Glutamatergic neuron (in vitro differentiated cells): ENCODE measurements at regions not wholly inside any gene's neighbourhood (a gene's known extent, or its start where the extent isn't known, plus 50 kb on each side); places are given as distances from the start of the nearest gene placed in this dataset.

Source experiments
- DNase-seq: peaks from one replicate; pipeline ENCODE4 v3.0.0; 2022
- H3K27ac Mint-ChIP-seq: one replicate; pipeline ENCODE4 v1.8.0; 2020; ENCODE audit warnings: mild to moderate bottlenecking, mixed read lengths, inconsistent platforms; ENCODE audit not compliant: unreplicated experiment
- H3K27me3 Mint-ChIP-seq: one replicate; pipeline ENCODE4 v1.8.0; 2020; ENCODE audit warnings: mild to moderate bottlenecking, moderate library complexity, mixed read lengths, inconsistent platforms; ENCODE audit not compliant: unreplicated experiment
- H3K36me3 Mint-ChIP-seq: one replicate; pipeline ENCODE4 v1.8.0; 2020; ENCODE audit warnings: mild to moderate bottlenecking, mixed read lengths, inconsistent platforms; ENCODE audit not compliant: unreplicated experiment
- H3K4me1 Mint-ChIP-seq: one replicate; pipeline ENCODE4 v1.8.0; 2020; ENCODE audit warnings: mild to moderate bottlenecking, low read depth, mixed read lengths, inconsistent platforms; ENCODE audit not compliant: unreplicated experiment
- H3K4me3 Mint-ChIP-seq: one replicate; pipeline ENCODE4 v1.8.0; 2020; ENCODE audit warnings: mild to moderate bottlenecking, mixed read lengths, inconsistent platforms; ENCODE audit not compliant: unreplicated experiment
- H3K9me3 Mint-ChIP-seq: one replicate; pipeline ENCODE4 v1.8.0; 2020; ENCODE audit warnings: mild to moderate bottlenecking, moderate library complexity, mixed read lengths, inconsistent platforms; ENCODE audit not compliant: unreplicated experiment
- TF ChIP-seq, protein P1 (sequence below): fragments of 200-600 bp; sonication (generic); IDR thresholded peaks from one replicate; pipeline ENCODE4 v1.5.0; 2021; ENCODE audit not compliant: partially characterized antibody, unreplicated experiment

DNA sequence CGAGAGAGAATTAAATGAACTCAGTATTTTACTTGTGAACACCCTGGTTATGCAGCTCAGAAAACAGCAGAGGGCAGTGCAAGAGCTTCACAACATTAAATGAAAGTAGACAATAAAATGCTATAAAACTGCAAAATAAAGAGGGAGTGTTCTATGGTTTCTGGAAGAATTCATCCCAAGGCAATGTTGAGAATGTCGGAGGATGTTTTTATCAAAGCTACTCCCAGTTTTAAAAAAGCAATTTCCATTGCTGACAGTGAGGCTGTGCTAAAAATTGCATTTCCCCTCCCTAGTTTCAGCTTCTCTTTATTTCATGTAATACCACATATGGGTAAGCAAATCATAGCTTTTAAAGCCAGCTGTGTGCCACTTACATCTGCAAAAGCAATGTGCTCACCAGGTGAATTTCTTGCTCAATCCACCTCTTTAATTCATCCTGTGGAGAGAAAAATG, 296.8 kb downstream of the RAB38 start:
- H3K27ac Mint-ChIP-seq = no peak overlapping the region
- no peaks in the 10 kb centered on the region for H3K4me1 Mint-ChIP-seq
- no peaks in the 10 kb centered on the region for H3K27me3 Mint-ChIP-seq
- no peaks in the 10 kb centered on the region for H3K9me3 Mint-ChIP-seq
- H3K4me3 Mint-ChIP-seq = no peak overlapping the region
- TF ChIP-seq, protein P1, sequence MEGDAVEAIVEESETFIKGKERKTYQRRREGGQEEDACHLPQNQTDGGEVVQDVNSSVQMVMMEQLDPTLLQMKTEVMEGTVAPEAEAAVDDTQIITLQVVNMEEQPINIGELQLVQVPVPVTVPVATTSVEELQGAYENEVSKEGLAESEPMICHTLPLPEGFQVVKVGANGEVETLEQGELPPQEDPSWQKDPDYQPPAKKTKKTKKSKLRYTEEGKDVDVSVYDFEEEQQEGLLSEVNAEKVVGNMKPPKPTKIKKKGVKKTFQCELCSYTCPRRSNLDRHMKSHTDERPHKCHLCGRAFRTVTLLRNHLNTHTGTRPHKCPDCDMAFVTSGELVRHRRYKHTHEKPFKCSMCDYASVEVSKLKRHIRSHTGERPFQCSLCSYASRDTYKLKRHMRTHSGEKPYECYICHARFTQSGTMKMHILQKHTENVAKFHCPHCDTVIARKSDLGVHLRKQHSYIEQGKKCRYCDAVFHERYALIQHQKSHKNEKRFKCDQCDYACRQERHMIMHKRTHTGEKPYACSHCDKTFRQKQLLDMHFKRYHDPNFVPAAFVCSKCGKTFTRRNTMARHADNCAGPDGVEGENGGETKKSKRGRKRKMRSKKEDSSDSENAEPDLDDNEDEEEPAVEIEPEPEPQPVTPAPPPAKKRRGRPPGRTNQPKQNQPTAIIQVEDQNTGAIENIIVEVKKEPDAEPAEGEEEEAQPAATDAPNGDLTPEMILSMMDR = peak; percentile 52
- H3K36me3 Mint-ChIP-seq = no peaks in the 10 kb centered on the region
- no peak for DNase-seq

DNA sequence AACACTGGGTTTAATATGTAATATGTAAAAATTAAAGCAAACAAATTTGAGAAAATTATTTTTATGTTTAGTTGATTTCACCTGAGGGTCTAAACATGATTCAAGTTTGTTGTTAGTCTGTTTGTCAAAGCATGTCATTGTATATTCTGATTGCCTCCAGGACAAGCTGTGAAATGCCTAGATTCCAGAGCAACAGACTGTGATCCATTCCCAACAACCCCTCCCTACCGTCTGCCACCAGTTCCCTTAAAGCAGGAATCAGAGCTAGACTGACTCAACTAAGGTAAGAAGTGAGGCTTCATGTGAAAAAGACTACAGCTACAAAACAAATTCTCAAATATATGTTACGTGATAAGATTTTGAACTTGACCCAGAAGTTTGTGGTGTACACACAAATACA, 304.2 kb downstream of the RAB38 start:
- DNase-seq = no peak
- Mint-ChIP-seq H3K27ac (no peak overlapping the region), H3K4me1 (no peaks in the 10 kb centered on the region), H3K4me3 (no peak overlapping the region), H3K36me3 (no peaks in the 10 kb centered on the region), H3K9me3 (no peaks in the 10 kb centered on the region), H3K27me3 (no peaks in the 10 kb centered on the region)
- TF ChIP-seq, protein P1 = no peak

DNA sequence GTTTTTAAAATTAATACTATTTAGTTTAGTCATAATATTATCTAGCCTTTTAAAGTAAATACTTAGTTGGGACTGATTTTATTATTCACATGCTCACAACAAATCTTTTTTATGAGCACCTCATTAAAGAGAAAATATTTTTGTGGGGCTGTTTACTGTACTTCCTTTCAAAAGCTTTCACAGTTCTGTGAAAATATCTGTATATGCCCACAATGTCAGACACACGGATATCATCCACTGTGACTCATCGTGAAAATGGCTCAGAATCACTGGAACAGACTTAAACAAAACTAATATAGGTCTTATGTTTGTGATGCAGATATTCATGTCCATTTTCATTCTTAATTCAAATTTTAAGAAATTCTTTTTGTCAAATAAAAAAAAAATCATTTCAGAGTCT, 305.2 kb downstream of the RAB38 start:
- no peak overlapping the region for H3K27ac Mint-ChIP-seq
- TF ChIP-seq, protein P1 = no peak
- no peak for DNase-seq
- H3K9me3 Mint-ChIP-seq = no peaks in the 10 kb centered on the region
- H3K36me3 Mint-ChIP-seq = no peaks in the 10 kb centered on the region
- H3K27me3 Mint-ChIP-seq = no peaks in the 10 kb centered on the region
- H3K4me3 Mint-ChIP-seq = no peak overlapping the region
- H3K4me1 Mint-ChIP-seq = no peaks in the 10 kb centered on the region

DNA sequence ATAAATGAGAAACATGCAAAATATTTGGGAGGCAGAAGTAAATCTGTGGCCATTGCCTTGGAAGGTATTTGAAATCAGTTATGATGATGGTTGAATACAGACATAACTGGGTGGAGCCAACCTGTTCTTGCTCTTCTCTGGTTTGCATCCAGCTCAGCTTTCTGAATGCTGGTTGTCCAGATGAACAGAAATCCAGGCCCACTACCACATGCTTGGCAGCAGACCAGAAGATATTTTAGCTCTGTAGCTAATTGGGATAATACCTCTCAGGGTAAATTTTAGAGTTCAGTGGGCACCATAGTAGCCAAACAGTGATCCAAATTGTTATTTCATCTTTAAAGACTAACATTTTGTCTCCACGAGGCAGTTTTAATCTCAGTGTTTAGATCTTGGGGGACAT, 308.3 kb downstream of the RAB38 start:
- H3K27ac Mint-ChIP-seq = no peak overlapping the region
- no peak overlapping the region for H3K4me3 Mint-ChIP-seq
- no peaks in the 10 kb centered on the region for H3K9me3 Mint-ChIP-seq
- H3K4me1 Mint-ChIP-seq = no peaks in the 10 kb centered on the region
- H3K36me3 Mint-ChIP-seq = no peaks in the 10 kb centered on the region
- DNase-seq = no peak
- no peaks in the 10 kb centered on the region for H3K27me3 Mint-ChIP-seq
- TF ChIP-seq, protein P1 = no peak

DNA sequence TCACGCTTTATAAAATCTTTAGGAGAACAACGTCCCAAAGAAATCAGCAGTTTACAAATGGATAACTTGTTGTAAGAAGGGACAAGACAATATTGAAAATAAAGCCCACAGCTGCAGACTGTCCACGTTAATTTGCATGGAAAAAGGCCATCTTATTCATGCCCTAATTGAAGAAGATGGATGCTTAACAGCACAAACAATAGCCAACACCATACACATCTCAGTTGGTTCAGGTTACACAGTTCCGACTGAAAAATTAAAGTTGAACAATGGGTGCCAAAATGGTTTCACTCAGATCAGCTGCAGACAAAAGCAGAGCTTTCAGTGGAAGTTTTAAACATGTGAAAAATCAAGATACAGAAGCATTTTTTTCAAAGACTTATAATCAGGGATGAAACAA, 314.2 kb downstream of the RAB38 start:
- Mint-ChIP-seq H3K36me3 (no peaks in the 10 kb centered on the region), H3K4me3 (no peak overlapping the region), H3K9me3 (no peaks in the 10 kb centered on the region), H3K27me3 (no peaks in the 10 kb centered on the region), H3K27ac (no peak overlapping the region), H3K4me1 (no peaks in the 10 kb centered on the region)
- no peak for DNase-seq
- TF ChIP-seq, protein P1 = no peak
